ENCODE measurements at regions not wholly inside any gene's neighbourhood (a gene's known extent, or its start where the extent isn't known, plus 50 kb on each side); places are given as distances from the start of the nearest gene placed in this dataset.

DNA sequence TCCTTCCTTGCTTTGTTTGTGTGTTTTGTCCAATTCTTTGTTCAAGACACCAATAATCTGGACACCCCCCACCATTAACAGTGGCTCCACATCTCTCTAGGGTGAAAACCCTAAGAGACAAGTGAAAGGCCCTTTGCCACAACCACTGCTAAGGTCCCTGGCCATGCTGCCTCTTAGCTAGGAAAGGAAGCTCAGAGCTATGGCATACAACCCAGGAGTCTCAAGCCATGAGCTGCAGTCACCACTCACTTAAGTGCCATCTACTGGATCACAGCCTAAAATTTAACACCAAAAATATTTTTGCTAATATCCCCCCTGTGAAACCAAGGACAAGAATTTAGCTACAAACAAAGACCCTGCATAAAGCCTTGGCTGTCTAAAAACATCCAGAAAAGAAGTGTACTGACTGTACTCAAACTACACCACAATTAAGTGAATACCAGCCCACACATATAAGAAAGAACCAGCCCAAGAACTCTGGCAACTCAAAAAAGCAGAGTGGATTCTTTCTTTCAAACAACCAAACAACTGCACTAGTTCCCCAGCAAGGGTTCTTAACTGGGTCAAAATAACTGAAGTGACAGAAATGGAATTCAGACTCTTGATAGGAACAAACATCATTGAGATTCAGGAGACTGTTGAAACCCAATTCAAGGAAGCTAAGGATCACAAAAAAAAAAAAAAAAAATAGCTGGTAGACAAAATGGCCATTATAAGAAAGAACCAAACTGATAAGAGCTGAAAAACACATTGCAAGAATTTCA is 130.1 kb upstream of the GALNT5 start:
- Histone ChIP-seq H3K27ac (ENCODE audit: low read depth, low read length, severe bottlenecking) (no peak overlapping the region), H3K9me3 (ENCODE audit: control insufficient read depth, low read length) (no peaks in the 10 kb centered on the region)

DNA sequence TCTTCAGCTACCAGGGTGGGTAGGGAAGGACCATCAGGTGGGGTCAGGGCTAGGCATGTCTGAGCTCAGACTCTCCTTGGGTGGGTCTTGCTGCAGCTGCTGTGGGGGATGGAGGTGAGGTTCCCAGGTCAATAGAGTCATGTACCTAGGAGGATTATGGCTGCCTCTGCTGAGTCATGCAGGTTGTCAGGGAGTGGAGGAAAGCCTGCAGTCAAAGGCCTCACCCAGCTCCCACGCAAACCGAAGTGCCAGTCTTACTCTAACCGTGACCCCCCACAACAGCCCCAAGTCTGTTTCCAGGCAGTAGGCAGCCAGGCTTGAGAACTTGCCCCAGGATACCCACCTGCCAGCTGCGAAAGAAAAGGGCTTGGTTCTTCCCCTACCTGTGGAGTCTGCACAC is 113.6 kb upstream of the GALNT5 start:
- no peak overlapping the region for H3K4me3 ChIP-seq (ENCODE audit: extremely low read depth, insufficient read depth, low read length, poor library complexity, severe bottlenecking)
- H3K36me3 ChIP-seq (ENCODE audit: control insufficient read depth, insufficient read depth, low read length): no peaks in the 10 kb centered on the region
- no peaks in the 10 kb centered on the region for H3K4me1 ChIP-seq (ENCODE audit: control insufficient read depth, insufficient read depth, low read length, poor library complexity, severe bottlenecking)
- no peaks in the 10 kb centered on the region for H3K9me3 ChIP-seq (ENCODE audit: control insufficient read depth, low read length)
- H3K27ac ChIP-seq (ENCODE audit: low read depth, low read length, severe bottlenecking): no peak overlapping the region
- 90 to 96% methylated on average over 4 of the region's 4 CpGs for WGBS, 2 experiments (ENCODE audit: insufficient coverage in 2 of 2)

More for the DNA sequence above, 130.1 kb upstream of the GALNT5 start:
- H3K4me1 ChIP-seq (ENCODE audit: control insufficient read depth, insufficient read depth, low read length, poor library complexity, severe bottlenecking): no peaks in the 10 kb centered on the region
- no peak overlapping the region for H3K4me3 ChIP-seq (ENCODE audit: extremely low read depth, insufficient read depth, low read length, poor library complexity, severe bottlenecking)
- no peaks in the 10 kb centered on the region for H3K36me3 ChIP-seq (ENCODE audit: control insufficient read depth, insufficient read depth, low read length)

DNA sequence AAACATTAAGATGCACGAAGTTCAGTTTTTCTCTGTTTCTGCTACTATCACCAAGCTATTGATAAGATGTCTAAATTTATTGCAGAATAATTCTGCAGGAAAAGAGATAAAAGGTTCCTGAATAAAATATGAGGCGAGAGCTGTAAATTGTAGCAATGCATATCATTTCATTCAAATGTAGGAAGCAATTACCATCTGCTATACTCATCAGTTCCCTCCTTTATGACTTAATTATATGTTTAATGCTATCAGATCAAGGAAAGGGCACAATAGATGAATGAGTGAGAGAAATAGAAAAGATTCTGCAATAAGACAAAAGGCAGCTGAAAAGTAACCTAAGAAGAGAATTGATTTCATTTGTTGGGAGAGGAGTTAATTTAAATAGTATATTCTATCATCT is 108.2 kb upstream of the GALNT5 start:
- H3K27ac ChIP-seq (ENCODE audit: low read depth, low read length, severe bottlenecking): no peak overlapping the region
- H3K4me1 ChIP-seq (ENCODE audit: control insufficient read depth, insufficient read depth, low read length, poor library complexity, severe bottlenecking): no peaks in the 10 kb centered on the region
- no CpG with 5 or more reads among the region's 2 CpGs for WGBS, 2 experiments (ENCODE audit: insufficient coverage in 2 of 2)
- no peak overlapping the region for H3K4me3 ChIP-seq (ENCODE audit: extremely low read depth, insufficient read depth, low read length, poor library complexity, severe bottlenecking)
- no peaks in the 10 kb centered on the region for H3K36me3 ChIP-seq (ENCODE audit: control insufficient read depth, insufficient read depth, low read length)
- no peaks in the 10 kb centered on the region for H3K9me3 ChIP-seq (ENCODE audit: control insufficient read depth, low read length)

DNA sequence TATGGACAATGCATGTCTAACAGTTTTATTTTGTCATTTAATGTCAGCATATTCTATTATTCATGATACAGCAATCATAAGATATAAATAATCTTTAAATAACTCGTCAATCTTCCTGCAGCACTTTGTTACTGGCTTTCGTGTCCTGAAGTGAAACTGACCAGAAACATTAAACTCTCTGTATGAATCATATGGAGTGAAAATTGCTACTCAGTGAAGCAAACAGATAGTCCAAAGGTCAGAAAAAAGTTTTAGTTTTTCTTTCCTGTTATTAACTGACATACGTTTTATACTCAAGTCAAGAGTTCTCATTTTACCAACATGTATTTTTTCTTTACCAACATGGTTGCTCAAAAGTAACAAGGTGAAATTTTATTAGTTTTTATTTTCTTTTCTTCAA is 106.8 kb upstream of the GALNT5 start:
- WGBS, 2 experiments (ENCODE audit: insufficient coverage in 2 of 2): 60% methylated on average over 1 of the region's 3 CpGs; no CpG with 5 or more reads in 1 of the 2 experiments
- Histone ChIP-seq H3K36me3 (ENCODE audit: control insufficient read depth, insufficient read depth, low read length) (no peaks in the 10 kb centered on the region), H3K4me1 (ENCODE audit: control insufficient read depth, insufficient read depth, low read length, poor library complexity, severe bottlenecking) (no peaks in the 10 kb centered on the region), H3K9me3 (ENCODE audit: control insufficient read depth, low read length) (no peaks in the 10 kb centered on the region), H3K4me3 (ENCODE audit: extremely low read depth, insufficient read depth, low read length, poor library complexity, severe bottlenecking) (no peak overlapping the region), H3K27ac (ENCODE audit: low read depth, low read length, severe bottlenecking) (no peak overlapping the region)

DNA sequence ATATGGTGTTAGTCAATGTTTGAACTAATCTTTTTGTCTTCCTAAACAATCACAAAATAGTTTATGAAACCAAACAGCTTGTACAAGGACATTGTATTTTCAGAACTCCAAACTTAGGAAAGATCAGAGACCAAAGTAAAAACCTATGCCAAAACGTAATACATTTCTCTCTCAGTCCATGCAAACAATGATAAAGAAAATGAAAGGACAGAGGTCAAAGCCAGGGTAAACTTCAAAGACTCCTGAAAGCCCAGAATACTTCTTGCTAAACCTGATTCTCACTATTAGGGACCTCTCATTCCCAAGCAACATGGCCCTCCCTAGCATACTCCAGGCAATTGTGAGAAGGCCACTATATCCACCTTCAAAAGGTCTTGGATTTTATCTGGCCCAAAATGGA is 105.1 kb upstream of the GALNT5 start:
- Histone ChIP-seq H3K4me3 (ENCODE audit: extremely low read depth, insufficient read depth, low read length, poor library complexity, severe bottlenecking) (no peak overlapping the region), H3K4me1 (ENCODE audit: control insufficient read depth, insufficient read depth, low read length, poor library complexity, severe bottlenecking) (no peaks in the 10 kb centered on the region), H3K27ac (ENCODE audit: low read depth, low read length, severe bottlenecking) (no peak overlapping the region), H3K9me3 (ENCODE audit: control insufficient read depth, low read length) (no peaks in the 10 kb centered on the region), H3K36me3 (ENCODE audit: control insufficient read depth, insufficient read depth, low read length) (no peaks in the 10 kb centered on the region)
- WGBS, 2 experiments (ENCODE audit: insufficient coverage in 2 of 2): 86% methylated on average over 1 of the region's 1 CpG; no CpG with 5 or more reads in 1 of the 2 experiments

DNA sequence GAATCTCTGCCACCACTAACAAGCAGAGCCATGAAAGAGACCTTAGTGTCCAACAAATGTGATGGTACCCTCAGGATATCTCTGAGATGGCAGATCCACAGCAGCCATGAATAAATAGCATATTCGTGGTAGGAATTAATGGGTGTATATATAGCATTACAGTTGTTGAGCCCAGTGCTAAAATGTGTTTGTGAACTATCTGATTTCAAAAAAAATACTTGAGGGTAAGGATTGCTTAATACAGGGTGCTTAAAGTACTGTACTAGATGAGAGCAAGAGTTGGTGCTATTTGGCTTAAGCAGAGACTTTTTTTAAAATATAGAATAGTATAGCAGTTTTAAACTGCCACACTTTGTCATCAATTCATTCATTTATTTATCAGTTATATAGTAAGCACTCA is 101.5 kb upstream of the GALNT5 start:
- H3K4me3 ChIP-seq (ENCODE audit: extremely low read depth, insufficient read depth, low read length, poor library complexity, severe bottlenecking): no peak overlapping the region
- H3K27ac ChIP-seq (ENCODE audit: low read depth, low read length, severe bottlenecking): no peak overlapping the region
- no peaks in the 10 kb centered on the region for H3K9me3 ChIP-seq (ENCODE audit: control insufficient read depth, low read length)
- H3K36me3 ChIP-seq (ENCODE audit: control insufficient read depth, insufficient read depth, low read length): no peaks in the 10 kb centered on the region
- WGBS, 2 experiments (ENCODE audit: insufficient coverage in 2 of 2): 80 to 100% methylated on average over 1 of the region's 1 CpG
- no peaks in the 10 kb centered on the region for H3K4me1 ChIP-seq (ENCODE audit: control insufficient read depth, insufficient read depth, low read length, poor library complexity, severe bottlenecking)

DNA sequence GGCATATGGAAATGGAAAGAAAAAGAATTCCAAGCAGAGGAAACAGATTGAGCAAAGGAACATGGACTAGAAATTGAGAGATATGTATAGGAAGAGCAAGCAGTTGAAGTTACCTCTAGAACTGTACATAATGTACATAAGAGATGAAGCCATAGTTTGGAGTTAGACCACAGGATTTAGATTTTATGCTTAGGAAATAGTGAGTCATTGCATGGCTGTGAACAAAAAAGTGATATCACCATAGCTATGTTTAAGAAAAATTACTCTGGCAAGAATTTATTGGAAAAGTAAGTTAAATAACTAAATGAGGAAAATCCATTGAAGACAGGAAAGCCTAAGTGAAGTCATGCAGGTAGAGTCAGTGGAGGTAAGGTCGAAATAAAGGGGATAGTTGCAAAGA is 99.4 kb upstream of the GALNT5 start:
- H3K4me1 ChIP-seq (ENCODE audit: control insufficient read depth, insufficient read depth, low read length, poor library complexity, severe bottlenecking): no peaks in the 10 kb centered on the region
- H3K27ac ChIP-seq (ENCODE audit: low read depth, low read length, severe bottlenecking): no peak overlapping the region
- 83 to 91% methylated on average over 1 of the region's 1 CpG for WGBS, 2 experiments (ENCODE audit: insufficient coverage in 2 of 2)
- no peaks in the 10 kb centered on the region for H3K9me3 ChIP-seq (ENCODE audit: control insufficient read depth, low read length)
- H3K36me3 ChIP-seq (ENCODE audit: control insufficient read depth, insufficient read depth, low read length): no peaks in the 10 kb centered on the region
- no peak overlapping the region for H3K4me3 ChIP-seq (ENCODE audit: extremely low read depth, insufficient read depth, low read length, poor library complexity, severe bottlenecking)

DNA sequence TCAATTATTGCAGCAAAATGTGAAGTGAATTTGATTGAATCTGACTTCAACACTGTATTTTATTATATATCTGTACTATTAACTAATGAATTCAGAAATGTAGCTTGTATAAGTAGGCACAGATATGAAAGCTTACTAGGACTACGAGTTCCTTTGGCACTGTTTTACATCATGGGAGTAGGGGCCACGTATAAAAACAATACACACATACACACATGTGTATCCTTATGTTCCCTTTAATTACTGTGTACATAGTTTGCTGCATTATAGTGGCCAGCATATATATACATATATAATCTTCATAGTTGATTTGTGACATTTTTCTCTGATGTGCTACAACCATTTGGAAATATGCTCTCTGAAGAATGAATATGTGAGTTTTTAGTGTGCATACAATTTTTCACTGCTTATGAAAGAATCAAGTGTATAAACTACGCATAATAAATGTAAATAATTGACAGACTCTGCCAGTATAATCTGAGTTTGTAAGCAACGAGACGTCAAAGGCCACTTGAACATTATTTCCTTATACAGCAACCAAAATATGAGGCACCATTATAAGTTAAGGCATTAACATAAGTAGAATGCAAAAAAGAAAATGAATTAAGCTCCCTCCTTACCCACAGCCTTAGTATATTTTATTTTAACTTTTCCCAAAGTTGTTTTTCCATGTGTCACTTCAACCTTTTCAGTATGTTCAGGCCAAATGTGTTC is 98.1 kb upstream of the GALNT5 start:
- Histone ChIP-seq H3K36me3 (ENCODE audit: control insufficient read depth, insufficient read depth, low read length) (no peaks in the 10 kb centered on the region), H3K27ac (ENCODE audit: low read depth, low read length, severe bottlenecking) (no peak overlapping the region), H3K4me3 (ENCODE audit: extremely low read depth, insufficient read depth, low read length, poor library complexity, severe bottlenecking) (no peak overlapping the region), H3K9me3 (ENCODE audit: control insufficient read depth, low read length) (no peaks in the 10 kb centered on the region), H3K4me1 (ENCODE audit: control insufficient read depth, insufficient read depth, low read length, poor library complexity, severe bottlenecking) (no peaks in the 10 kb centered on the region)
- WGBS, 2 experiments (ENCODE audit: insufficient coverage in 2 of 2): no CpG with 5 or more reads among the region's 5 CpGs

DNA sequence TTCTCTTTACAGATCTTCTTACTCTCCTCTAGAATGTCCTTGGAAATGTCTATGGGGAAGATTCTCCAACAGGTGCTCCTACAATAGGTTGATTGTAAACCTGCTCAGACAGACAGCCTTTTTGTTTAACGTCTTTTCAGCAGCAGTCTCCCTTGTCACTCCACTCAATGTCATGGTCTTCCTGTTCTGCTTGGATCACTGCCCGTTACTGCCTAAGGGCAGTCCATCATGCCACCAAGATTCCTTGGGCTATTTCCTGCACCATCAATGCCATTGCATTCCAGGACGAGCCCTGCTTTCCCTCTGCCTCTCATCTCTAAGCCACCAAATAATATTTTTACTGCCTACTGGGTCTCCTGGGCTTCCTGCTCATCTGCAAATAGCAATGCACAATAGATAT is 97.4 kb upstream of the GALNT5 start:
- WGBS, 2 experiments (ENCODE audit: insufficient coverage in 2 of 2): 85 to 88% methylated on average over 2 to 3 of the region's 3 CpGs

DNA sequence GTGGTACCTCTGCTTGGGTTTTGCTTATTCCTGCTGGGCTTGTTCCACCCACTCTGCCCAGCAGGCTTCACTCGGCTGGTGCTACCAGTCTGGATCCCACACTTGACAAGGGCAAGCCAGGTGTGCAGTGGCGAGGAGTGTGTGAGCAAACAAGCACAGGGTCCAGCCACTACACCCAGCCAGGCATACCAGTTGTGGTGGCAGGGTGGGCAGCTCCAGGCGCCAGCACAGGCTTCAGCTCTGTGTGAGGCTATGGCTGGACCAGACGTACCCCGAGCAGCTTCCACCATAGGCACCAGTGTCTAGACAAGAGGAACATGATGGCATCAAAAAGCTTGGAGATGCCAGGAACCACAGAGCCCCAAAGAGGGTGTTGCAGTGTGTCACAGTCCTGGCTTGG is 93.1 kb upstream of the GALNT5 start:
- Histone ChIP-seq H3K4me3 (ENCODE audit: extremely low read depth, insufficient read depth, low read length, poor library complexity, severe bottlenecking) (no peak overlapping the region), H3K9me3 (ENCODE audit: control insufficient read depth, low read length) (peaks cover 5% of the 10 kb centered on the region), H3K4me1 (ENCODE audit: control insufficient read depth, insufficient read depth, low read length, poor library complexity, severe bottlenecking) (no peaks in the 10 kb centered on the region), H3K36me3 (ENCODE audit: control insufficient read depth, insufficient read depth, low read length) (no peaks in the 10 kb centered on the region), H3K27ac (ENCODE audit: low read depth, low read length, severe bottlenecking) (no peak overlapping the region)
- 97 to 100% methylated on average over 4 to 5 of the region's 5 CpGs for WGBS, 2 experiments (ENCODE audit: insufficient coverage in 2 of 2)

More for the DNA sequence above, 97.4 kb upstream of the GALNT5 start:
- no peaks in the 10 kb centered on the region for H3K4me1 ChIP-seq (ENCODE audit: control insufficient read depth, insufficient read depth, low read length, poor library complexity, severe bottlenecking)
- peaks cover 5% of the 10 kb centered on the region for H3K9me3 ChIP-seq (ENCODE audit: control insufficient read depth, low read length)
- no peaks in the 10 kb centered on the region for H3K36me3 ChIP-seq (ENCODE audit: control insufficient read depth, insufficient read depth, low read length)
- H3K27ac ChIP-seq (ENCODE audit: low read depth, low read length, severe bottlenecking): no peak overlapping the region
- H3K4me3 ChIP-seq (ENCODE audit: extremely low read depth, insufficient read depth, low read length, poor library complexity, severe bottlenecking): no peak overlapping the region

DNA sequence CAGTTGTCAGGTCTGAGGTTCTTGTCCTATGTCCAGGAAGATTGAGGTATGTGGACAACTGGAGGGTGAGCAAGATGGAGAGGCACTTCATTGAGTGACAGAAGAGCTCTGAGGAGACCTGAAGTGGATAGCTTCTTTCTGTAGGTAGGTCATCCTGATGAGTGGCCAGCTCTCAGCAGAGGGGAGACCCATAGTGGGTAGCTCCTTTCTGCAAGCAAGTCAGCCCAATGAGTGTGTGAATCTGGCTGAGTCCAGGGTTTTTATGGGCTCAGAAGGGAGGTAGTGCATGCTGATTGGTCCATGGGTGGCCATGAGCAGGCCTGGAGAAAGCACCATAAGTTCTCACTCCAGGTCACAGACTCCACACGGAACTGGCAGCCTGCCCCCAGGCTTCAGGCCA is 92.6 kb upstream of the GALNT5 start:
- no peaks in the 10 kb centered on the region for H3K4me1 ChIP-seq (ENCODE audit: control insufficient read depth, insufficient read depth, low read length, poor library complexity, severe bottlenecking)
- H3K4me3 ChIP-seq (ENCODE audit: extremely low read depth, insufficient read depth, low read length, poor library complexity, severe bottlenecking): no peak overlapping the region
- peaks cover 5% of the 10 kb centered on the region for H3K9me3 ChIP-seq (ENCODE audit: control insufficient read depth, low read length)
- H3K36me3 ChIP-seq (ENCODE audit: control insufficient read depth, insufficient read depth, low read length): no peaks in the 10 kb centered on the region
- 67 to 80% methylated on average over 1 of the region's 1 CpG for WGBS, 2 experiments (ENCODE audit: insufficient coverage in 2 of 2)
- no peak overlapping the region for H3K27ac ChIP-seq (ENCODE audit: low read depth, low read length, severe bottlenecking)

Measured in mesodermal cell (in vitro differentiated cells).